CD4-positive, alpha-beta T cell treated with Interleukin-4 for 1 hour (primary cell): ENCODE measurements at regions not wholly inside any gene's neighbourhood (a gene's known extent, or its start where the extent isn't known, plus 50 kb on each side); places are given as distances from the start of the nearest gene placed in this dataset.

Experiments used
- DNase-seq, 2 donors: peaks; one replicate each; pipeline ENCODE4 v3.0.0-alpha.2; 2020 to 2022

DNA sequence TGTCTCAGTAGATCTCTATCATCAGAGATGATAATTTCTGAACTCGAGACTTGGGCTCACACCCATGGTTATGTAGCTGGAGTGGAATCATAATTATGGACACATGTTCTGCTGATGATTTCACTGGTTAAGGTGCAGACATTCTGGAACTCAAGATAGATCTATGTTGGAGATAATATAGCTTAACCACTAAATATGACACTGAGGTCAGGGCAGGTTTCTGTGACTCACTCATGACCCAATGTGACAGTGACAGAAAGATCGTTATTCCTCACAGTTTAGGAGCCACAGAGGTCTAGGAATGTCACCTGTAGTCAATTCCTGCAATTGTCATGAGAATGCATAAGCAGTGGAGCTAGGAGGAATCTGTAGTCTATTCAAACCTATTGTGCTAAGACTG lies 828.6 kb downstream of the TRIB2 start:
- DNase-seq = no peak

DNA sequence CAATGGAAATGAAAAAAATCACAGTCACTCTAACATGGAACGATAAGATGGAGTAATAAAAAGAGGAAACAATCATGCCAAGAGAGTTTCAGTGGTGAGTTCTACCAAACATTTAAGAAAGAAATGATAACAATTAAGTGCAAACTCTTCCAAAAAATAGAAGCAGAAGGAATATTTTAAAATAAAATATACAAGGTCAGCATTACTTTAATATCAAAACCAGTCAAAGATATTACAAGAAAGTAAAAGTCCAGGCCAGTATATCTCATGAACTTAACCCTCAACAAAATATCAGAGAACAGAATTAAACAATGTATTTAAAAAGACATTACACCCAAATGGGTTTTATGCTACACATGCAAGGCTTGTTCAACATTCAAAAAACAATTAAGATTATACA lies 829.4 kb downstream of the TRIB2 start:
- no peak for DNase-seq

DNA sequence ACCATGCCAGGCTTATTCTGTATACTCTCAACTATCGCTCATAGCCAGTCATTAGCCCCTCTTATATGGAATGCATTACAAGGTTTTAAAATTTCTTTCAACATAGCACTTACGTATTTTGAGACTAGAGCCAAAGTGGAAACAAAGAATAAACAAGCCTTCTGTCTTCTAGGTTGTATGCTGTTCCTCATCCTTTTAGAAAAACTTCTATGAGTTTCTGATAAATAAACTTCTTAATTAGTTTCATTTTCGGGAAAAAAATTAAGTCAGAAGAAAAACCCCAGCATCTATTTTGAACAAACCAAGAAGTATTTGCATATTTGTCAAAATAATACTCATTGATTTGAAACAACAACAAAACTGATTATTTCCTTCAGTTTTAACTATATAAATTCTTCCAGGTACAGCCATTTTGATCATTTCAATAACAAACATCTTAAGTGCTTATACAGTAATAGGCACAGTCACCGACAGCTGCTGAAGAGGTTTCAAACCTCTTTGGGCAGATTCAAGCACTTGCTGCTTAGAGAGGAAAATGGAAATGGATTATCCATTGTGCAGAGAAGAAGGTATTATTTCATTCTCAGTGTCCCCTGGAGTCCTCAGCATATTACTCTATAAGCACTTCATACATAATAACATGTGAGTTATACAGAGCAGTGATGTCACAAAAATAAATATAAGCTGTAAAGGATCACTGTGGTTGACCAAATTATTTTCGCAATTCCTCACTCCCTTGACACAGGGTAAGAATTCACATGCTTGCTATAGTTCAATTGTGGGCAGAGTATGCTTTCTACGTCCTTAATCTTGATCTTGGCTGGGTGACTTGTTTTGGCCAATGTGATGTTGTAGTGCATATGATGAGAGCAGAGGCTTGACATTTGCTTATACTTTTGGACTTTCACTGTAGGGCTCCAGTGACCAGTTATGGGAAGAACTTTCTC lies 833.8 kb downstream of the TRIB2 start:
- DNase-seq = no peak

DNA sequence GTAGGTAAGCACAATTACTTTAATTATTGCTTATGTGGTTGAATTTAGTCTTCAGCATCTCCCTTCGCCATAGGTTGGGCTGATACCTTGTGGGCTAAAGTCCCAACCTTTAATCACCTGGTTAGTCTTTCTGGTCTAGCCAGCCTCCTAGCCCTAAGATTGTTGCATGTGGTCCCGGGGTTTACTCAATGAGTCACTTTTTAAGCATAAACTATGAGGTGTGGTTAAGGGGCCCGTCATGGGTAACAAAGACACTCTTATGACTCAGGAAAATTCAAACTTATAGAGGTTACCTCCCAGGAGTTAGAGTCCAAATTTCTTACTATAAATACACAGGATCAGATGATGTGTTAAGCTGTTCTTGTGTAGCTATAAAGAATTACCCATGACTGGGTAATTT lies 841.6 kb downstream of the TRIB2 start:
- no peak for DNase-seq

DNA sequence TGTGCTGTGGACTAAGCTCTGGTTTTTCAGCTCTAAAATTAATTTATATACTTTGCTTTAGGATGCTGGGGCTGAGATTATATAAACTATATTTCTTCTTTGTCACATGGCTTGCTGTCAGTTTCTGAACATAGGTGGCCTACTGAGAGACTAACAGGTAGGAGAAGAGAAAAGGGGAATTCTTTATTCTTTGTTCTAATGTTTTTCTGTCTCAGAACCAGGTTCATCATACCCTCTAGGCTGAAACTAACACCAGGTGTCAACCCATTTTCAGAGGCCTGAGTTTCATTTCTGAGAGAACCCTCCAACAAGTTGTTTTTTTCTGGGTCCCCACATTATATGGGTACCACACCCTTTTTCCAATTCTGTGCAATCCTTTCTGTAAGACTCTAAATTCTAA lies 843.6 kb downstream of the TRIB2 start:
- no peak for DNase-seq

DNA sequence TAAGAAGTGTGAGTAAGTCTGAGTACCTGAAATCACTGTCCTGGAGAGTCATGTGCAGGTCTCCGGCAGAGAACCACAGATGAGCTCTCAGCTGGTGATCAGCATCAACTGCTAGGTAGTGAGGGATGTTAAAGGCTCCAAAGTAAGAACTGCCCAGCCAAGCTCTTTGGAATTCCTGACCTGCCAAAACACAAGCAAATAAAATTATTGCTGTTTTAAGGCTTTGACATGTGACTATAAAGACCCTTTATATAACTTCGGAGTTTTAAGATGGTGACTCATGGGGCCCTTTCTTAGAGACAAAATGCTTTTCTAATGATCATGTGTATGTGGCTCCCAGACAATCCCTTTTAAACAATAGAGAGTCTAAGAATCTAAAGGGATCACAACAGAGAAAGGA lies 855.7 kb downstream of the TRIB2 start:
- DNase-seq = no peak

DNA sequence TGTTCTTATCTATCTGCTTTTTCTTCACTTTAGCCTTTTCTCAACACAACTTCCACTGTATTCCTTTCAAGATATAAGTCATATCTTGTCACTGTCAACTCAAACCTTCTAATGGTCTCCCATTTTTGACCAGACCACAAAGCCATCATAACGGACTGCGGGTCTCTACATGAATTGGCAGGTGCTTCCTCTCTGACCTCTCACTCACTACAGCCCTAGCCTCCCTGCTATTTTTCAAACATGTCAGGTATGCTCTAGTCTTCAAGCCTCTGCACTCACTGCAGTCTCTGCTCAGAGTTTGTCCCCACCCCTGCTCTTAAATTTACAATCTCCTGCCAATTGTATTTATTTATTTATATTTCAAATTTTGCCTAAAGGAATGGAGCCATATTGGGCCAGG lies 858.1 kb downstream of the TRIB2 start:
- DNase-seq = no peak

DNA sequence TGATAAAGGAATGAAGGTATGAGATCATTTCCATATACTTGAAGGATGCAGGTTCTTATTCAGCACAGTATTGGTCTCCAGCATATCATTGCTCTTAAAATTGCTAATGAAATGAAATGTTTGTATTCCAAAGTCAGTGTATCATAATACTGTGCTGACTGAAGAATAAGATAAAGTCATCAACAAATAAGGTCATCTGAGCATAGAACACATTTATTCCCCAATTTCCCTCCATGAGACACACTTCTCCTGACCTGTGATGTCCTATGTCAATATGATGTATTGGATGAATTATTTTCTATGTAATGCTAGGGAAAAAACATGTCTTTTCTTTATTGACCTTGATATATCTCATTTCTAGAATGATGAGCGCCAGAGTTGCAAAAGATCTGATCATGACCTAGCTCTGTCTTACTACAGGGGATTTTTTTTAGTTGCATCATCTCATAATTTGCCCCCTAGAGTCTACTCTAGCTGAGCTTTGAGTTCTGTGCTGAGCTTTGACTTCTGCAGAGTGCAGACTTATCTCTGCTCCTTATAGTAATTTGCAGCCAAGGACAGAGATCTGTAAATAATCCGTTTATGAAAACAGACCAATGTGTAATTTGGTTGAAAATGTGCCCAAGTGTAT lies 859.8 kb downstream of the TRIB2 start:
- no peak for DNase-seq

DNA sequence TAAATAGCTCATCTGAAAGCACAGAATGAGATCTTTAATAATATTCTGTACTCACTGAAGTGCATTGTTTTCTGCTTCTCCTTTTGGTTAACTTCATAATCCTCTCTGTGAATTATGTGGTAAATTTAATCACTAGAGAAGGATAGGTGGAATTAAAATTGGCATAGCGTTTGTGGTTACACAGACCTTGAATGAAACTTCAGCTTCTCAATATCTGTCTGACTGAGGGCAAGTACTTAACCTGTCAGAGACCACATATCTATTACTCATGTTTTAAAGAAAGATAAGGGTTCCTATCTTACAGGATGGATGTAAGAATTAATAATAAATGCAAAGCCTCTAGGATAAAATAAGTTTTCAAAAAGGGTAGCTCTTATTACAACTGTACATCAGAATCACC lies 861.8 kb downstream of the TRIB2 start:
- no peak for DNase-seq

DNA sequence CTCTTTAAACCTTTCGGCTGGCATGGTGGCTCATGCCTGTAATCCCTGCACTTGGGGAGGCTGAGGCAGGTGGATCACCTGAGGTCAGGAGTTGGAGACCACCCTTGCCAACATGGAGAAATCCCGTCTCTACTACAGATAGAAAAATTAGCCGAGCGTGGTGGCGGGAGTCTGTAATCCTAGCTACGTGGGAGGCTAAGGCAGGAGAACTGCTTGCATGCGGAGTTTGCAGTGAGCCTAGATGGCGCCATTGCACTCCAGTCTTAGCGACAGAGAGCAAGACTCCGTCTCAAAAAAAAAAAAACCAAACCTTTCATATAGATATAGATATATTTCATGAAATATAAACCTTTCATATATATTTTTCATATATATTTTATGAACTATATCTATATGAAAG lies 864.7 kb downstream of the TRIB2 start:
- no peak for DNase-seq

DNA sequence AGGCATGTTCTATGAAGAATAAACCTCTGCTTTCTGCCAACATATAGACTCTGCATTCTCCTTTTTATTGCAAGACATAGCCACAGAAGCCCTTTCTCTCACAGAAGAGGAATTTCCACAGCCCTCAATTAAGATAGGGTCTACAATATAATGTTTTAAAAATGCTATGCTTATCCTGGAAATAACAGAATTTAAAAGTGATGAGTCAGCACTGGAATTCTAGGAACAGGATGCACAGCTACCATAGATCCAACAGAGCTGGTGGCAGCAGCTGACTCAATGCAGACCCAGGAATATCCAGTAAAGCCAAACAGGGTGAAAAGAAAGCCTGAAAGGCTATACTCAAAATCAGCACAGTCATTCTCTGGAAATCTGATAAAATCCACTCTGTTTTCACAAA lies 866.9 kb downstream of the TRIB2 start:
- DNase-seq = no peak

DNA sequence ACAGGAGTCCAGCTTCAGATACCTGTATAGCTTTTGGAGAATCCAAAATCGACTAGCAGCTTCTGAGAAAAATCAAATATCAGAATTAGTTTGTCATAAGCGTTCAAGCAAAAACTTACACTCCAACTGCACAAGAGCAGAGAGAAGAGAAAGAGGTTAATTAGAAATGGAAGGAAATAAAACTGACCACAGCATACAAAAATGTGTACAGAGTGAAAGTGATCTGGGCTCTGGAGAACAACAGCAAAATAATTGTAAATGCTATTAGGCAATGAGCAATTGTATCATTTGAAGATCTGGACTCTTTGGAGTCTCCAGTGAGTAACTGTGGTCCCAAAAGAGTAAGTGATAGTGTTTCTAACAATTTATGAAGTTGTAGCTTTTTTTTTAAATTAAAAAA lies 867.3 kb downstream of the TRIB2 start:
- no peak for DNase-seq

DNA sequence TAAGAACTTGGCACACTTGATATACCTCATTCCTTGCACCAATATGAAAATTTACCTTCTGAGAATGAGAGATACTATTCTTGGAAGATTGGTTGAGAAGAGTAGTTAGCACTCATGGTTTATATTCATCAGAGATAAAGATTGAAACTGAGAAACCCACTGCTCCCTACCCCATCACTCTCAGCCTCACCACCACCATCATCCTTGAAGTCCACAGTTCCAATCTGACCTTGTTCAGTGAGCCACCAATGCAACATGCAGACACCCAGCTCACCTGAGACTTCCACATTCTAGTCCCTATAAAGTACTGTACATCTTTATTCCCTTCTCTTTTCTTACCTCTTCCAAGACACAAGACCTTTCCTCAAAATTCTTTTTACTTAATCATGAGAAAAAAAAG lies 869.0 kb downstream of the TRIB2 start:
- DNase-seq = no peak

DNA sequence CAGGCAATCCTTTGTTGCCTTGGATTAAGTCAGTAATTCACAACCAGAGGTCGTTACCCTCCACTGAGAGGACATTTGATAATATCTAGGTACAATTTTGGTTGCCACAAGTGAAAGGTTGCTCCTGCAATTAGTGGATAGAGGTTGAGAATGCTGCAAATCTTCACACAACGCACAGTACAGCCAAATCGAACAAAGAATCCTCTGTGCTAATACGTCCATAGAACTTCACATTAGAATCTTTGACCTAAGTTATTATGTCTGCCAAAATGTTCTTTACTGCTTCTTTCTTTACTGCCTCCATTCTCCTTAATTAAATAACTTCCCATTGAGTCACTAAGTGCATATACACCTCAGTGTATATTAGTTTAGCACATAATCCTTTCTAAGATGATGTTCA lies 879.5 kb downstream of the TRIB2 start:
- no peak for DNase-seq

DNA sequence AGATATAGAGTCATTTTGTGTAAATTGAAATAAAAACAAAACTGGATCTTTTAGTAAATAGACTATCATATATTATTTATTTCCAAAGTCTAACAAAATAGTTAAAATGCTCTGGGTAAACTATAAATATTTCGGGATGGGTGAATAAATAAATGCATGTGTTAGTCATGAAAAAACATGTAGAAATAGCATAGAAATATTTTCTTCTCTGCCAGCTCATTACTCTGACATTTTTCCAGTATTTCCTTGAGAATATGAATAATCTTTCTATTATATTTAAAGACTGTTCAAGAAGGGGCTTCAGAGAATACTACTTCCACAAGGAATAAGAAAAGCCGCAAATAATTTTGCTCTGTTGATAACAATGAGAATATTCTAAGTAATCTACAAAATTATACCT lies 880.4 kb downstream of the TRIB2 start:
- DNase-seq = no peak

DNA sequence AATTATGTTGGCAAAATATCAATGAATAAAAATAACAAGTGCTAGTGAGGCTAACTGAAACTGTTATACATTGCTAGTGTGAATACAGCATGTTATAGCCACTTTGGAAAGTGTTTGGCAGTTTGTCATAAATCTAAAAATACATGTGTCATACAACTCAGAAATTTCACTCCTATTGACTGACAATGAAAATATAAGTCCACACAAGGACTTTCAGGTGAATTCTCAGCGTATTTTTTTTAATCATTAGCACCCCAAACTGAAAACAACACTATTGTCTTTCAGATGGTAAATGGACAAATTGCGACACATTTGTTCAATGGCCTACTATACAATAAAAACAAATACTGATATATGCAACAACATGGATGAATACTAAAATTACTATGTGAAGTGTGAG lies 884.8 kb downstream of the TRIB2 start:
- no peak for DNase-seq

DNA sequence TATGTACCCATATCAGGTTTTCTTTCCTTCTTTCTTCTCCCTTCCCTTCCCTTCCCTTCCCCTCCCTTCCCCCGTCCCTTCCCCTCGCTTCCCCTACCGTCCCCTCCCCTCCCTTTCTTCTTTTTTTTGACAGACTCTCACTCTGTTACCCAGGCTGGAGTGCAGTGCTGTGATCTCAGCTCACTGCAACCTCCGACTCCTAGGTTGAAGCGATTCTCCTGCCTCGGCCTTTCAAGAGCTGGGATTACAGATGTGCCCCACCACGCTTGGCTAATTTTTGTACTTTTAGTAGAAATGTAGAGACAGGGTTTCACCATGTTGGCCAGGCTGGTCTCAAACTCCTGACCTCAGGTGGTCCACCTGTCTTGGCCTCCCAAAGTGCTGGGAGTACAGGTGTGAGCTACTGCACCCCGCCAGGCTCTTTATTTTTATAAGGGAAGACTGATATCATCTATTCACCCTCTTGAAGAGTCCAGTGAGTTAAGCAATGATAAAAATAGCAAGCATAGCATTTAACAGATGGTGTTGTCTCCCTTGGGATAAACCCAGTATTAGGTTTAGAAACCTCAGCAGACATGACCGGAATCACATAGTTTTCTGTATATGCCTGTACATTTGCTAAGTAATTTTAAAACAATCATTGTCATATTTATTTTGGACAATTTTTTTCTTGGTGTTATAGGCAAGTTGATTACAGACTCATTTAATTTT lies 888.4 kb downstream of the TRIB2 start:
- DNase-seq = no peak

DNA sequence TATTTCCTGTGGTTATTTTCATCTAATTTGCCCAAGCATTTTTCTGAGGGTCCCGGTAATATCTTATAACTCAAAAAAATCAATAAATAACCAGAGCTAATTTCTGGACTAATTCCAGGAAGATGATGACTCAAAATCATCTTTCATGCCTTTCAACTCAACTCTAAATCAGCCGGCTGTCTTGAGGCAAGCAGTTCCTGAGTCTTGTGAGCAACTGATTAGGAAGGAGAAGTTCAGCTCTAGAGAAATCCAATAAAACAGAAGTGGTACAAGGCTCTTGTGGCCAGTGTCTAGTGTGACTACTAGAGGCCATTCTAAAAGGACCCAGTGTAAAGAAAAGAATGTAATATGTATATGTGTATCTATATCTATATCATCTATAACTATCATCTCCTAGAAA lies 890.4 kb downstream of the TRIB2 start:
- no peak for DNase-seq

DNA sequence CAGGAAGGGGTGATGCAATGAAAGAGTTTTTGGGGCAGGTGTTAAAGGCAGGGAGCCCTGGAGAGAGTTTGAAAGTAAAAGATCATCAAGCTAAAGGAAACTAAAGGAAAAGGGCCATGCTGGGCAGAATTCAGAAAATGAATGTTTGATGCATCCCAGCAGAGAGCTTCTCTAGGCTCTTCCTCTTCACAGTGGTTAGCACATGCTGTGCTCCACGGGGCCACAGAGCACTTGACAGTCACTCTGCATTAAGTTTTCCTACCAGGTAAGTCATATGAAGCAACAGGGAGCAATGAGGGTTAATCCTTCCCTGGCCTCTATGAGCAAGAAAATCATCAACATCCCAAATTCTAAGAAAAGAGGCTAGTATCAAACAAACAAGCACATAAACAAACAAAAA lies 895.2 kb downstream of the TRIB2 start:
- no peak for DNase-seq

DNA sequence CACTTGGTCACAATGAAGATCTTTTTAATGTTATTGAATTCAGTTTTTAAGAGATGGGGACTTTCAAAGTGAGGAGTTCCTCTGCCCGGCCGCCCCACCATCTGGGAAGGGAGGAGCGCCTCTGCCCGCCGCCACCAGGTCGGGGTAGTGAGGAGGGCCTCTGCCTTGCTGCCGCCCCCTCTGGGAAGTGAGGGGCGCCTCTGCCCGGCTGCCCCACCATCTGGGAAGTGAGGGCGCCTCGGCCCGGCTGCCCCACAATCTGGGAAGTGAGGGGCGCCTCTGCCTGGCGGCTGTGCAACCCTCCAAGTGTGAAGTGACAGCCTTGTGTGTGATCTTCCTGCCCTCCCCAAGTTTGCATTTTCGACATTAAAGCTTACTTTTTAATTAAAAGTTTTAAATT lies 899.3 kb downstream of the TRIB2 start:
- no peak for DNase-seq

DNA sequence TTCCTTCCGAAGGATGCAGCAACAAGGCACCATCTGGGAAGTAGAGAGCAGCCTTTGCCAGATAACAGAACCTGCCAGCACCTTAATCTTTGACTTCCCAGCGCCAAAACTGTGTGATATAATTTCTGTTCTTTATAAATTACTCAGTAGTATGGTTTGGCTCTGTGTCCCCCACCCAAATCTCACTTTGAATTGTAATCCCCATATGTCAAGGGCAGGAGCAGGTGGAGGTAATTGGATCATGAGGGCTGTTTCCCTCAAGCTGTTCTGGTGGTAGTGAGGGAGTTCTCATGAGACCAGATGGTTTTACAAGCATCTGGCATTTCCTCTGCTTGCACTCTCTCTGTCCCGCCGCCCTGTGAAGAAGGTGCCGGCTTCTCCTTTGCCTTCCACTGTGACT lies 899.9 kb downstream of the TRIB2 start:
- no peak for DNase-seq

DNA sequence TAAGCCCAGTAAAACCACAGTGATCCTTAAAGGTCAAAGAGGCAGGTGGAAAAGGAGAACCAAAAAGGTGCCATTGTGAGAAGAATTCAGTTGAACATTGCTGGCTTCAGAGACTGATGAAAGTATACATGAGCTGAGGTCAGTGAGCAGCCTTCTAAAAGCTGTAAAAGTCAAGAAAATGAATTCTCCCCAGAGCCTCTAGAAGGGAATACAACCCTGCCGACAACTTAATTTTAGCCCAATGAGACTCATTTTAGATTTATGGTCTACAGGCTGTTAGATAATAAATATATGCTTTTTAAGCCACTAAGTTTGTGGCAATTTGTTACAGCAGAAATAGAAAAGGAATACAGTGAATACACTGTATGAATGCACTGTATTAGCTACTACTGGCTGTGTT lies 911.4 kb downstream of the TRIB2 start:
- no peak for DNase-seq

DNA sequence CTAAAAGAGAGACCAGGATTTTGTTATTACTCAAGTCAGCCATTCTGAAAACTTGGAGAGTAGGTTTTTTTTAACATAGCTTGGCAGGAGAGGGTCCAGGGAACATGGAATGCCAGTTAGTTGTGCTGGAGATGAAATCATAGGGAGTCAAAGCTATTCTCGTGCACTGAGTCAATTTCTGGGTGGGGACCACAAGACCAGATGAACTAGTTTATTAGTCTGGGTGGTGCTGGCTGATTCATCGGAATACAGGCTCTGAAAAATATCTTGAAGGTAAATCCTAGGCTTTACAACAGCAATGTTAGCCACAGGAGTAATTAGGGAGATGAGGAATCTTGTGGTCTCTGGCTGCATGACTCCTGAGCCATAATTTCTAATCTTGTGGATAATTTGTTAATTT lies 921.4 kb downstream of the TRIB2 start:
- no peak for DNase-seq

DNA sequence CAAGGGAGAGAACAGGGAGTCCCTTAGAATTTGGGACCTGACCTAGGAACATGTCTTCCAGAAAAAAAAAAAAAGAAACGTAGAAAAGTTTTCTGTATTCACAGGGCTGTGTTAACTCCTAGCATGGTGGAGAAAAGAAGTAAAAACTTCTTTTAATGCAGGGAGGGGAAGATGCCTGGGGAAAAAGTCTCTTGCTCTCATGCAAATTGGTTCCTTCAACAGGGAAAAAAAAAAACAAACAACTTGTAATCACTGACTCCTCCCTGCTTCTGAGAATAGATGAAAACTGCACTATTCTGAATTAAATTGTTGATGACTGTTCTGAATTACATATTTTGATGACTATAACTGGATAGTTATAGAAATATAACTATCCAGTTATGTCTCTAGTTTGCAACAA lies 933.2 kb downstream of the TRIB2 start:
- DNase-seq = no peak
